GM19351 (cell line): ENCODE measurements at regions not wholly inside any gene's neighbourhood (a gene's known extent, or its start where the extent isn't known, plus 50 kb on each side); places are given as distances from the start of the nearest gene placed in this dataset.
"Not testable (repeated sequence)": the region's sequence is repeated elsewhere in the genome, so short reads cannot be mapped to it uniquely, and the experiment has no call there.

Experiments used
- ATAC-seq: cut with Tn5 transposase; IDR thresholded peaks from one replicate; pipeline ENCODE4 v1.9.1; 2021; ENCODE audit warnings: mild to moderate bottlenecking, moderate library complexity; ENCODE audit not compliant: unreplicated experiment

GRCh38 chr3:181974198-181974597 is 262.5 kb downstream of the SOX2 start:
- ATAC-seq = no peak

- ATAC-seq = no peak
Measured at GRCh38 chr3:181976526-181976925, 264.8 kb downstream of the SOX2 start.

DNA sequence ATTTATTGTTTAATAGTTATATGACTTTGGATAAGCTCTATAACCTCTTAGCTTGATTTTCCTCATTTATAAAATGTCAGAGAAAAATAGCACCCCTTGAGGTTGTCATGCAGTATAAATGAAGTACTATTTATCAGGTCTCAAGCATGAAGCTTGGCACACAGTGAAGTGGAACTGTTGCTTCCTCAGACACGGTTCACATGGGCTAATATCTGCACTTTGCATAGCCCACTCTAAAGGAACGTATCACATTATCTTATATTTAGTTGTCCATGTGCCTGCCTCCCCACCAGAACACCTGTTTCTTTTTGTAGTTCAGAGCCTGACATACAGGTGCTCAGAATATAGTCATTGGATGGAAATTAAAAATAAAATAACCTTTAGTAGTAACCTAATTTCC is 273.7 kb downstream of the SOX2 start:
- no peak for ATAC-seq

DNA sequence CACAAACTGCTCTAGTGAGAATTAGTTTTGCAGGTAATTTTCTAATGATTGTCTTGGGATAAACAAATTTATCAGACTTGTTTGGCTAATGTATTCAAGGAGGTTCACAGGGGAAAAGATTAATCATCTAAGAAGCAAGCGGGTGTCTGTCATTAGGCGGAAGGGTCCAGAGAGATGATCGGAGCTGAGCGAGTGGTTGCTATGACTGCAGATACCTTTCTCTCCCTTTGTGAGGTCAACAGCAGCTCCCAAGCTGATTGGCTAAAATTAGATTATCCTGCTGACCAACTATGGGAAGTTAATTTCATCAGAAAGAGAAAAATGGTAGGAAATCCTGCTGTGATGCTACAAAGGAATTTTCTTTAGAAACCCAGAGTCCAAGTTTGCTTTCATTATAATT is 276.0 kb downstream of the SOX2 start:
- ATAC-seq = no peak

GRCh38 chr3:181998828-181999227 is 287.1 kb downstream of the SOX2 start:
- ATAC-seq = no peak

DNA sequence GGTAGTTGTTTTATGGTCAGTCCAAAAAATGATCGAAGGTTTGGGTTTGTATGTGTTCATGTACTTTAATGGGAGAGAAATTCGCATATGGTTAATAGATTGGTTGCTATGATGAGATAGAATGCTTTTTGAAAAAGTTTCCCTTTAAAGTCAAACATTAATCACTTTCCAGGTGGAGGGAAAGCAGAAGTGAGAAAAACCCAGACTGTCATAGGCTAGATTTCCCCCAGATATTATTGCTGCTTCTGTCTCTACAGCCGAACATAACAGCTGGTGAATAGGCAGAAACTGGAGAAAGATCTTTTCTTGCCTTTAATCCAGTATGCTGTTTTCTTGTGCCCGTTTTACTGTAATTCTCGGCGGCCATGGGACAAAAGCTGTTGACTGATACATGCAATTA is 287.6 kb downstream of the SOX2 start:
- ATAC-seq = peak; percentile 87

DNA sequence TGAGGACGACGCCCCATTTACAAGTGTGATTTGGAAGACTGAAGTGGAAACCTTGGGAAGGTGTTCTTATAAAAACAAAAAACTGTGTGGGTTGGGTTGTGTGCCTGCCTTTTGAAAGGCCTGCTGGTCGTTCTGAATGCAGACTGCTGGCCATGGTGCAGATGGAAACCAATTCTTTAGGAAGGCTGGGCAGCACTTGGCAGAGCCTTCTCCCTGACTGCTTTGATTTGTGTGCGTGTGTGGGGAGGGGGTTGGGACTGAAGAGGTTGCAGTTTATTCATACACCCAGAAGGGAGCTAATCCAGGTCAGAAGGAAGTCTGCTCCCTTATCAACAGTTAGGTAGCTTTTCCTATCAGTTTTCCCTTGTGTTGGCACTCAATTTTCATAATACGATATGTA is 288.7 kb downstream of the SOX2 start:
- ATAC-seq = no peak

DNA sequence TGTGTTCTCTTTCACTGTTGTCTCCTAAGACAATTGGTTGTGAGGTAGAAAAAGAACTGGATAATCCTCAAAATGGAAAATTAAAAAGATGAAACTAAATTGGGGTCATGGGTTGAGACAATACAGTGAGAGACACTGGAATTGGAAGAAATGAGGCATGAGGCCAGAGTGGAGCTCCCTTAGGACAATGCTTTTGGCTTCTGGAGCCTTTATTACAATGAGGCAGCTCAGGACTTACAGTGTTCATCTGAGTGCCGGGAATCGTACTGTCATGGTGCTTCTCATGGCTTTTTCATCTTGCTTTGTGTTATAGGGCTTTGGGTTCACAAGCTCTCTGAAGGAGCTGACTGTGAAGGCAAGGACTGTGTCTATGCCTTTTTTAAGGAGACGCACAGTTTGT is 293.5 kb downstream of the SOX2 start:
- no peak for ATAC-seq

GRCh38 chr3:182005701-182006100 is 294.0 kb downstream of the SOX2 start:
- ATAC-seq = no peak

DNA sequence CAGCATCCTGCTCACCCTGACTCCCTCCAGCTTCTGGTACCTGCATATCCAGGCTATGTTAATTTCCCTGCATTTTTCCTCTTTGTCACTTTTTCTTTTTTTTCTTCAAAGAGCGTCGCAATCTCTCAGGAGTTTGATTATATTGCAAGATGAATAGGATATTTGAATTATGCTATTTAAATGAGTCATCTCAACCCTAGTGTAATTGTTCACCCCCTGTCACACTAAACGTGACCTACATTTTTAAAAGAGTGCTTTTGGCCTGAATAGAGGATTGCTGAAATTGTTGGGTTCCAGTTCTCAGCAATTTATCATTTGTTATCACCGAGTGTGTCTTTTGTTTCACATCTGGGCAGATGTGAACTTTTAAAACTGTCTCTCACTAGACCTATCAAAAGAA is 294.7 kb downstream of the SOX2 start:
- ATAC-seq = no peak

GRCh38 chr3:182007441-182007840 is 295.7 kb downstream of the SOX2 start:
- ATAC-seq = no peak

GRCh38 chr3:182018361-182018760 is 306.6 kb downstream of the SOX2 start:
- ATAC-seq = no peak

GRCh38 chr3:182019926-182020325 is 308.2 kb downstream of the SOX2 start:
- ATAC-seq = no peak

DNA sequence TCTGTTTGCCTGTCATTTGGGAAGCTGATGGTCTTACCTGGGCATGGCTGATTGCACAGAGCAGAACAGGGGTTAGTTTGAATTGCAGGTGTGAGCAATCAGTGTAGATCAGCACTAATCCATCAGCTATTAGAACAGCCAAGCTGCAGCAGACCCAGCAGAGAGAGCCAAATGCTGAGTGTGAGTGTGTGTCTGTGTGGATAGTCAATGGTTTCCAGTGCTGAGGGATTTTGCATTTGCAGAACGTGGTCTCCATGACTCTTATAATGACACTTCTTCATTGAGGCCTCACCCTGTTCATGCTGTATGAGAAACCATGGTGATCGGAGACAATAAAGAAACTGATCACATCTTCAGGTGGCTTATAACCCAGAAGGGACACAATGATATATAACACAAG is 312.1 kb downstream of the SOX2 start:
- no peak for ATAC-seq

- ATAC-seq = no peak
Measured at GRCh38 chr3:182027366-182027765, 315.6 kb downstream of the SOX2 start.

DNA sequence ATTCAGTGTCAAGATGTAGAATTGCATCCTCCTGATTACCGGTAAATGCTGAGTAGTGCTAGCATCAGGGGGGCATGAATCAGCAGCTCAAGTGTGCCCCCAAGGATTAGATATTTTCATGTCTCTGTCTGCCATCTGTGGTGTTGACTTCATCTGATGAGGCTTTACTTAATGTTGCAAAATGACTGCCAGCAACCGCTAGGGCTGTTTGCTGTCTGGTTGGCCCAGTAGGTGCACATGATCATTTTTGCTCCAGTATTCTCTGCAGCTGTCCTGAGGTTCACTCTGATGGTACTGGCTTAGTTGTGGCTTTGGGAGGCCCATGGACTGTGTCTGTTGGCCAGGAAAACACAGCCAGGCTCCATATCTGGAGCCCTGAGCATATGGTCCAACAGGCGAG is 316.4 kb downstream of the SOX2 start:
- no peak for ATAC-seq

DNA sequence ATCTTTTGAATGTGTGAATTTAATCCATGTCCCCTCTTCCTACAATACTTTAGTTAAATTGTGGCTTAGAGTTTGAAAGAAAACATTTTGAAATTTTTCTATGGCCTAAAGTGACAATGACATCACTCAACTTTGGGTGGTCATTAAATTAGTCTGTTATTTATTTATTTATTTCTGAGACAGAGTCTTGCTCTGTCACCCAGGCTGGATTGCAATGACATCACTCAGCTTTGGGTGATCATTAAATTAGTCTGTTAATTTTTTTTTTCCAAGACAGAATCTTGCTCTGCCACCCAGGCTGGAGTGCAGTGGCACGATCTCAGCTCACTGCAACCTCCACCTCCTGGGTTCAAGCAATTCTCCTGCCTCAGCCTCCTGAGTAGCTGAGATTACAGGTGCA is 322.5 kb downstream of the SOX2 start:
- not testable (repeated sequence) for ATAC-seq

DNA sequence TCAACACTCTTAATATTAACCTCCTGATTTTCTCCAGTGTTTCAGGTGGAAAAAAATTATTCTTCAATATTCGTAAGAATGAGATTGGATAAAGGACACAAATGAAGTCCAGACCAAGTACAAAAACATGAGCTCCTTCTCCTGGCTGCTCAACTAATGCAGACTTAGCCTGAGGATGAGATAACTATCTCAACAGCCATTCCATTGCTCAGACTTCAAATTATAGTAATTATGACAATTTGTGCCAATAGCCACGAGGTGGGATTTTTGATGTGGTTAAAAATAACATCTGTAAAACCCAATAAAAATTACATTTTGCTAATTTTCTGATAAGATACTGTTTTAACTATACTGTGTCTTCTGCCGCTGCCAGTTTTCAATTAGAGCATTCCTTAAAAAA is 323.6 kb downstream of the SOX2 start:
- no peak for ATAC-seq

- no peak for ATAC-seq
Measured at GRCh38 chr3:182036382-182036781, 324.7 kb downstream of the SOX2 start.

- ATAC-seq = no peak
Measured at GRCh38 chr3:182041668-182042291, 330.1 kb downstream of the SOX2 start.

DNA sequence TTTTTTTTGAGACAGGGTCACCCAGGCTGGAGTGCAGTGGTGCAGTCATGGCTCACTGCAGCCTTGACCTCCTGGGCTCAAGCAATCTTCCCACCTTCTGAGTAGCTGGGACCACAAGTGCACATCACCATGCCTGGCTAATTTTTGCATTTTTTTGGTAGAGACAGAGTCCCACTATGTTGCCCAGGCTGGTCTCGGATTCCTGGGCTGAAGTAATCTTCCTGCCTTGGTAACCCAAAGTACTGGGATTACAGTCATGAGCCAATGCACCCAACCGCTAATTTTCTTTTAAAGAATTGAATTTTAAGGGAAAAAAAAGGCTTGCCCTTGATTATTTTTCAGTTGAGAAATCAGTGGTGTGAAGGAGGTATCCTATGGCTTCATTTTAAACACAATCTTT is 334.0 kb downstream of the SOX2 start:
- no peak for ATAC-seq

- ATAC-seq = no peak
Measured at GRCh38 chr3:182046166-182046764, 334.5 kb downstream of the SOX2 start.

- ATAC-seq = no peak
Measured at GRCh38 chr3:182050932-182051331, 339.2 kb downstream of the SOX2 start.
